ENCODE measurements at regions not wholly inside any gene's neighbourhood (a gene's known extent, or its start where the extent isn't known, plus 50 kb on each side); places are given as distances from the start of the nearest gene placed in this dataset.
"Not testable (repeated sequence)": the region's sequence is repeated elsewhere in the genome, so short reads cannot be mapped to it uniquely, and the experiment has no call there.

- DNase-seq (ENCODE audit: low spot score), result no peak
Observed at GRCh38 chr6:106849676-106850332, 124.7 kb downstream of the CD24 start.

GRCh38 chr6:106849120-106849519 is 125.4 kb downstream of the CD24 start:
- DNase-seq (ENCODE audit: low spot score), result no peak

GRCh38 chr6:106847116-106847515 is 127.4 kb downstream of the CD24 start:
- no peak for DNase-seq (ENCODE audit: low spot score)

- no peak for DNase-seq (ENCODE audit: low spot score)
Observed at GRCh38 chr6:106844930-106845329, 129.6 kb downstream of the CD24 start.

- DNase-seq (ENCODE audit: low spot score), result no peak
Observed at GRCh38 chr6:106832766-106833510, 141.6 kb downstream of the CD24 start.

GRCh38 chr6:106830930-106831329 is 143.6 kb downstream of the CD24 start:
- no peak for DNase-seq (ENCODE audit: low spot score)

- no peak for DNase-seq (ENCODE audit: low spot score)
Observed at GRCh38 chr6:106829451-106829850, 145.1 kb downstream of the CD24 start.

- no peak for DNase-seq (ENCODE audit: low spot score)
Observed at GRCh38 chr6:106827081-106827480, 147.4 kb downstream of the CD24 start.

DNA sequence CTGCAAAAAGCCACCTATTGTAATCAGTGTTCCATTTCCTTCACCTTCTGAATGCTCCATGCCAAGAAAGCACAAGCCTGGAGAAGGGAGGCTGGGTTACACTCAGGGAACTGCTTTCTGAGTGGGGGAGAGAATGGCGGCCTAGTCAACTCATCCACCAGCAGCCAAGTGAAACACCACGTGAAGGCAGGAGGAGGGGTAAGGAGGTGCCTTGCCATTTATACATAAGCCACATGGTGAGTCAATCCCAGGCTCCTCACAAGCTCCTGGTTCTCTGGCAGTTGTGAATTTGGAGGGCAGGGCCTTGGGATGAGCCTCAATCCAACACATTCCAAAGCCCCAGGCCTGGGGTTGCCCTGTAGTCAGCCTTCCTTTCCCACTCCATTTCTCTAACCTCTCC is 149.4 kb downstream of the CD24 start:
- no peak for DNase-seq (ENCODE audit: low spot score)

GRCh38 chr6:106823732-106824351 is 150.7 kb downstream of the CD24 start:
- DNase-seq (ENCODE audit: low spot score), result no peak

DNA sequence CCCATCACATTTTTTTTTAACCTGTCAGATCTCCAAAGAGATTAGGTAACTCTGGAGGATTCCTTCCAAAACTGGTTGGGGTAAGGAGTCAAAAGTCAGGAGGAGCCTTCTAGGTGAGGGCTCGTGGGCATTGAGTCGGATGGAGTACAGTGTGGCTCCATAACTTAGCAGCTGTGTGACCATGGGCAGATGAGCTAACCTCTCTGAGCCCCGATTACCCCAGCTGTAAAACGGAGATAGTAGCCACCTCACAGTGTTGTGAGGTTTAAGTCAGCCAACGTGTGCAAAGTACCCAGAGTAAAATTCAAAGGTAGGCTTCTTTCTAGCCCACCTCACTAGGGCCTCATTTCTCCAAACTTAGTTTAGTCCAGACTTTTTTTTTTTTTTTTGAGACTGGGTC is 151.5 kb downstream of the CD24 start:
- DNase-seq (ENCODE audit: low spot score), result no peak

- peak; percentile 2 for DNase-seq (ENCODE audit: low spot score)
Observed at GRCh38 chr6:106820412-106820852, 154.1 kb downstream of the CD24 start.

DNA sequence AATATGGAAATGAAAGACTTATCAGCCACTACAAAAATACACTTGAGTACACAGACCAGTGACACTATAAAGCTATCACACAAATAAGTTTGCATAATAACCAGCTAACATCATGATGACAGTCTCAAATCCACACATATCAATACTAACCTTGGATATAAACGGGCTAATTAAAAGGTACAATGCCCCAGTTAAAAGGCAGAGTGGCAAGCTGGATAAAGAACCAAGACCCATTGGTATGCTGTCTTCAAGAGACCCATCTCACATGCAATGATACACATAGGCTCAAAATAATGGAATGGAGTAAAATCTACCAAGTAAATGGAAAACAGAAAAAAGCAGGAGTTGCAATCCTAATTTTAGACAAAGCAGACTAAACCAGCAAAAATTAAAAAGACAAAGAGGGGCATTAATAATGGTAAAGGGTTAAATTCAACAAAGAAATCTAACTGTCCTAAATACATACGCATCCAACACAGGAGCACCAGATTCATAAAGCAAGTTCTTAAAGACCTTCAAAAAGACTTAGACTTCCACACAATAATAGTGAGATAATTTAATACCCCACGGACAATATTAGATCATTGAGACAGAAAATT is 163.3 kb downstream of the CD24 start:
- no peak for DNase-seq (ENCODE audit: low spot score)

- no peak for DNase-seq (ENCODE audit: low spot score)
Observed at GRCh38 chr6:106808758-106809157, 165.8 kb downstream of the CD24 start.

DNA sequence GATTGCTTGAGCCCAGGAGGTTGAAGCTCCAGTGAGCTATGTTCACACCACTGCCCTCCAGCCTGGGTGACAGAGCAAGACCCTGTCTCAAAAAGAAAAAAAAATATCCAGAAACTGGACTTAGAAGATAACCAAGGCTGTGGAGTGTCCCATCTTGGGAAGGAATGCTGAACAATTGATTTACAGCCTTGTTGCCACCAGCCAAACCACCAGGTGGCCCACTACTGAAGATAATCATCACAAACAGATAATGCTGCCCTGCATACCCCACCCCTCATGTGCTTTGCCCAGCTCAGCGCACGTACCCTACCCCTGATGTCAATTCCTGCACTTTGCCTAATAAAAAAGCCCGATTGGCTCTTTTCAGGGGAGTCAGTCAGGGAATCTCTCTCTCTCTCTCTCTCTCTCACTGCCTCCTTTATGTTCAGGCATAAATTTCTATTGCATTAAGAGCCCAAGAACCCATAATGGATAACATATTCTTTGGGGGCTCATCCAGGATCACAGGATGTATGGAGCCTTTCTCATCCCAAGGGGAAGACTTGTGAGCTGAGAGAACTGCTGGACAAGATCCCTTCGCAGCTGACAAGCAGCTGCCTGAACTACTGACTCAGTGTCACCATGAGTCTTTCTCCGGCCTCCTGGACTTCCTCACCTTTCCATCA is 166.4 kb downstream of the CD24 start:
- no peak for DNase-seq (ENCODE audit: low spot score)

DNA sequence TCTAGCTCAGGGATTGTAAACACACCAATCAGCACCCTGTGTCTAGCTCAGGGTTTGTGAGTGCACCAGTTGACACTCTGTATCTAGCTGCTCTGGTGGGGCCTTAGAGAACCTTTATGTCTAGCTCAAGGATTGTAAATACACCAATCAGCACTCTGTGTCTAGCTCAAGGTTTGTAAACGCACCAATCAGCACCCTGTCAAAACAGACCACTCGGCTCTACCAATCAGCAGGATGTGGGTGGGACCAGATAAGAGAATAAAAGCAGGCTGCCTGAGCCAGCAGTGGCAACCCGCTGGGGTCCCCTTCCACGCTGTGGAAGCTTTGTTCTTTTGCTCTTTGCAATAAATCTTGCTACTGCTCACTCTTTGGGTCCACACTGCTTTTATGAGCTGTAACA is 168.3 kb downstream of the CD24 start:
- DNase-seq (ENCODE audit: low spot score), result not testable (repeated sequence)

DNA sequence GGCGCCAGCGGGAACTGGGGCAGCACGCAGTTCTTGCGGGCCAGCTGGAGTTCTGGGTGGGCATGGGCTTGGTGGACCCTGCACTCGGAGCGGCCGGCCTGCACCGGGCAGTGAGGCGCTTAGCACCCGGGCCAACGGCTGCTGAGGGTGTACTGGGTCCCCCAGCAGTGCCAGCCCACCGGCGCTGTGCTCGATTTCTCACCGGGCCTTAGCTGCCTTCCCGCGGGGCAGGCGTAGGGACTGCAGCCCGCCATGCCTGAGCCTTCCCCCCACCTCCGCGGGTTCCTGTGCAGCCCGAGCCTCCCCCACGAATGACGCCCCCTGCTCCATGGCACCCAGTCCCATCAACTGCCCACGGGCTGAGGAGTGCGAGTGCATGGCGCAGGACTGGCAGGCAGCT is 168.8 kb downstream of the CD24 start:
- DNase-seq (ENCODE audit: low spot score), result no peak

GRCh38 chr6:106804346-106805335 is 169.9 kb downstream of the CD24 start:
- DNase-seq (ENCODE audit: low spot score), result no peak

DNA sequence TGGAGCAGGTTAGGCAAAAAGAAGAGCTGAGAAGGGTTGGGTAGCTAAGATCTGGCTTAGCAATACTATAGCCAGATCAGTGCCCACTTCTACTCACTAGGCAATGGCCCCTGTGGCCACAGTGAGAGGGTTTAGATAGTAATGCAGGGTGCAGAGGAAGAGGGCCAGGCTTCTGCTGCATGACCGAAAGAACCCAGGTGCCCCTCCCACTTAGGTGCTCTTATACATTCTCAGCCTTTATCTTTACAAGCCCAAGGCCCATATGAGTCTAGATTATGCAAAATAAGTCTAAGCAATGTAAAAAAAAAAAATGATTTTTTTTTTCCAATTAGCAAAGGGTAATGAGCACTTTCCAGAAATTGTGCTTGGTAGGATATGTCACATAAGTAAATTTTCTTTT is 171.3 kb downstream of the CD24 start:
- no peak for DNase-seq (ENCODE audit: low spot score)

DNA sequence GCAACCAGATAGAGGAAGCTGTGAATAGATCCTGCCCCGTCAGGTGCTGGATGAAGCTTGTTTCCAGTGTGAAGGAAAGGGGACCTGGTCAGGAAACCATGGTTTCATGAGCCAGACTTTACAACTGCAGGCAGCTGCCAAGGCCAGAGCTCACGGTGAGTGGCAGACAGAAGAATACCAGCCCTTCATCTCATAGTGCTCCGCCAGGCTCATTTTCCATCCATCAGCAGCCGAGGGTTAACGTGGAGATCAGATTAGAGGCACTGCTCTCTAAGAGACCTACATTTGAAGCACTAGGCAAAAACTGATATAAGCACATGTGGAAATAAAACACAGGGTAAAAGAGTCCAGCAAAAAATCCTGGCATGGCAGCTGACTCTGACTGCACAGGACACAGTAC is 172.4 kb downstream of the CD24 start:
- DNase-seq (ENCODE audit: low spot score), result no peak

DNA sequence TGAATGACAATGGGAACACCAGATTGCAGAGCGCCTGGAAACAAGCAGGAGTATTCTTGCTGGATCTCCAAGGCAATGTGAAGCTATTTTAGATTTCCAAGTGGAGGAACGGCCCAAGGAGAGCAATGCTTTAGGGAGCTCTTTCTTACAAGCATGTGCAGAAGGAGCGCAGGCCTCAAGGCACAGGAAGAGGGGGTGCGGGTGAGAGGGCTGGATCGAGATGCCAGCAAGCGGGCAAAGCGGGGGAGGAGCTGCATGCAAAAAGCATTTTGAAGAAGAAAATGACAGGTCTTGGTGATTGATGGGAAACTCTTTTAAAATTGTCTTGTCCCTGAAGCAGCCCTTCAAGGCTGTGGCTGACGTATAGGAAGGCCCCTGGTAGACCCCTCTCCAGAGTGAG is 171.9 kb downstream of the QRSL1 start:
- DNase-seq (ENCODE audit: low spot score), result no peak
